Stimulated activated CD4-positive, alpha-beta T cell treated with anti-CD3 and anti-CD28 coated beads, Interleukin-1b, Interleukin-23, amount 100 ng/mL, for 4 hours (primary cell): ENCODE measurements at regions not wholly inside any gene's neighbourhood (a gene's known extent, or its start where the extent isn't known, plus 50 kb on each side); places are given as distances from the start of the nearest gene placed in this dataset.

Experiments
- DNase-seq, 2 donors: peaks; one replicate each; pipeline ENCODE4 v3.0.0-alpha.2; 2020; ENCODE audit warnings: low read depth in 2 of 2

DNA sequence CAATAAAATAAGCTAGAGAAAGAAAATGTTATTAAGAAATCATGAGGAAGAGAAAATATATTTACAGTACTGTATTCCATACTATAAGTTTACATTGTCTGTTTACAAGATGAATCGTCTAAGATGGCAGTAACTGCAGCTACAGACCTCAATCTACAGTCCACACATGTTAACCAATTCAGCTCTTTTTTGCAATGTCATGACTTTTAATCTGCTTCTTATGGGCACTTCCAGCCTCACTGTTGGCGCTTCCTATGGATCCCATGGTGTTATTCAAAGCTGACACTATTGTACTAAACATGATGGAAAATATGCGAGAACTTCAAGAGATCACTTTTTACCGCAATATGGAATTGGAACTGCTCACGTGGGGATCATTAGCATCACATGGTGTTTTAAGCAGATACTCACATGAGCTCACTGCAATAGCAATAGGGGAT, 451.5 kb upstream of the CITED2 start:
- DNase-seq: no peak

GRCh38 chr6:139824864-139825263, 450.4 kb upstream of the CITED2 start:
- no peak for DNase-seq

DNA sequence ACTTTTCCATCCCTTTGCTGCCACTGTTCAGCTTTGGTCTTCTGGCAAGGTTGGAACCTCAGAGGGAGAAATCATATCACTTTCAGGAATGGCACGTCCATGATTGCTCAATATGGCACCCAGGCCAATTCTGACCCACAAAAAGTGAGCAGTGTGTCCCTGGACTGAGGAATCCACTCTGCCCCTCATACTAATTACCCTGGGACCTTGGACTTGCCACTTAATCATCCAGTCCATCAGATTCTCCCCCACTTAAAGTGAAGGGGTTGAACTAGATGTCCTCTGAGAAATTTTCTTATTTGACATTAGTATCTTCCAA, 449.3 kb upstream of the CITED2 start:
- DNase-seq: no peak

DNA sequence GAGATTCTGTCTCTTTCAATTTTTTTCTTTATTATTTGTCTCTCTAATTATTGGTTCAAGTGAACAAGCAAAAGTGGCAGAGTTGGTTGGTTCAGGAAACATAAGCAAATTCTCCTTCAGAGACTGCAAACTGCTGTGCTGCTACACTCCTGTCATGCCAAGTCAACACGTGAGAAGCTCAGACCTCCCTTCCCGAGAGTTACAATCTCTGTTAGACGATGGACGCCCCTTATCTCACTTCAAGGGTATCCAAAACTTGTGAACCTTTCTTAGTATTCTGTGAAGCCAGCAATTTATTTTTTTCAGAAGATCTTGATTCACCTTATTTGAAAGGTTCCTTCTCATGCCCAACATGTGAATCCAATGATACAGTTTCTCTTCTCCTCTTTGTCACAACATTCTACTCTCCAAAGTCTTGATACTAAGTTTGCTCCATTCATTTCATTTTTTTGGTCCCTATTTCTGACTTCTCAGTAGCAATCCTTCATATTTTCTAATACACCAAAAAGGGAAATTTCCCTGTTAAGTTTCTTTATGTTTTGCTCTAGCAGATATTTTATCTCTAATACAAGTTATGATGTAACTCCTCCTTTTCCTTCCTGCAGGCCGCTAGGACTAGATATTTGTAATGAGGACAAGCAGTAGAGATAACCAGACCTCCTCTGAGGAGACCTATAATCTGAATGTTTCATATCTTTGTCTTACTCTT, 448.8 kb upstream of the CITED2 start:
- no peak for DNase-seq

GRCh38 chr6:139821676-139822223, 447.3 kb upstream of the CITED2 start:
- DNase-seq: no peak

GRCh38 chr6:139820210-139820609, 445.8 kb upstream of the CITED2 start:
- no peak for DNase-seq

DNA sequence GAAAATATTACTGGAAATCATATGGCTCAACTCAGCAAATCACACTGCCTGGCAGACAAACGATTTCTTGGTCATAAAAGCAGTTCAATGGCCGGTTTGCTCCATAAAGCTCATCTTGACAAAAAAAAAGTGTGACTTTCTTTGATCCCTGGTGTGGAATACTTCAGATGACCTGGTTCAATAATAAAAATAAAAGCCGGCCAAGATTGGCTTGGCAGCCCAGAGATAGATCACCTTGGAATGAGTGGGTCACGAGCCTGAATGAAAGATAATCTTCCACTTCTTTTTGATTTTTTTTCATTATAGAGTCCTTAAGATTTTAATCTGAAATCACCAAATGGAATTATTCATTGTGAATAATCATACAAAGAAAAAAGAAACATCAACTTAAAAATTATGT, 445.3 kb upstream of the CITED2 start:
- no peak for DNase-seq

DNA sequence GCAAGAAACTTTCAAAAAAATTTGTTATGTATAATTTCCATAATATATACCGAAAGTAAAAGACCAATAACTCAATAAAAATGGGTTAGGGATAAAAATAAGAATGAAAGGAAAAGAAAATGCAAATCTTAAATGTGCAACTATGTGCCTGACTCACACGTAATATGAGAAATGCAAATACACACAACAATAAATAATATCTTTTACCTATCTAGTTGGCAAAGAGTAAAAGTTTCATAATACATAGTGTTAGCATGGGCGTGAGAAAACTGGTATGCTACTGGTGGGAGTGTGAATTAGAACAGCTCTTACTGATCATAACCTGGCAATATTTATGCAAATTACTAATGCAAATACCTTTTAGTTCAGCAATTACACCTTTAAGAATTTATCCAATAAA, 438.5 kb upstream of the CITED2 start:
- no peak for DNase-seq

- DNase-seq: no peak
Measured at GRCh38 chr6:139801571-139802321, 427.3 kb upstream of the CITED2 start.

DNA sequence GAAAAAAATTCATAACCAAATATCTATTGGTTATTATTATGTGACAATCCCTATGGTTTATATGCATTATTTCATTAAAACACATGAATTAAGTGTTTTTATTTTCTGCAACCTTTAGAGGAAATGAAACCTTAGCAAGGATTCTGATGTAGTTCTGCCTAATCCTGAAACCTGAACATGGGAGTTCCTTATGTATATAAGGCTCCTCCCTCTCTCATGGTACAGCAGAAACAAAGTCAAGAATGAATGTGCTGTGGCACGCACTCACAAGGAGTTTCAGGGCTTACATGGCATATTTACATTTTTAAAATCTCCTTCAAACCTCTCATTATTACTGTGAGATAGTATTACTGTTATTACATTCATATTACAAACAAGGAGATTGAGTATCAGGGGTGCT, 426.4 kb upstream of the CITED2 start:
- no peak for DNase-seq

DNA sequence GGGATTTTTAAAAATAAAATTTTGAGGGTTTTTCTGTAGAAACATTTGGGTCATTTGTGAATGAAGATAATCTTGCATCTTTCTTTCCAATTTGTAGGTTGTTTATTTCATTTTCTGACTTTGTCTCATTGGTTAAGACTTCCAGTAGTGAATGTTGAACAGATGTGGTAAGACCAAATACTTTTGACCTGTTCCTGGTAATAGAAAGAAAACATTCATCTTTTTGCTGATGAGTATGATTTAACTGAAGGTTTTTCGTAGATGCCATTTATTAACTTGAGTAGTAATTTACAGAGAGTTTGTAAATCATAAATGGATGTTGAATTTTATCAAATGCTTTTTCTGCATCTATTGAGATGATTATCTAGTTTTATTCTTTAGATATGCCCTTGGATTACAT, 416.1 kb upstream of the CITED2 start:
- no peak for DNase-seq

DNA sequence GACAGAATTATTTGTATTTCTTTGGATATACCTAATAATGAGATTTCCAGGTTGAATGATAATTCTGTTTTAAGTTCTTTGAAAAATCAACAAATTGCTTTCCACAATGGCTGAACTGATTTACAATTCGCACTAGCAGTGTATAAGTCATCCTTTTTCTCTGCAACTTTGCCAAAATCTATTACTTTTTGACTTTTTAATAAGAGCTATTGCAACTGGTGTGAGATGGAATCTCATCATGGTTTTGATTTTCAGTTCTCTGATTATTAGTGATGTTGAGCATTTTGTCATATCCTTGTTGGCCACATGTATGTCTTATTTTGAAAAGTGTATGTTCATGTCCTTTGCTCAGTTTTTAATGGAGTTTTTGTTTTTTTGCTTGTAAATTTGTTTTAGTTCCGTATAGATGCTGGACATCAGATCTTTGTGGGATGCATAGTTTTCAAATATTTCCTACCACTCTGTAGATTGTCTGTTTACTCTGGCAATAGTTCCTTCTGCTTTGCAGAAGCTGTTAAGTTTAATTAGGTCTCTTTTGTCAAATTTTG, 409.8 kb upstream of the CITED2 start:
- DNase-seq: no peak

GRCh38 chr6:139779988-139780774, 405.7 kb upstream of the CITED2 start:
- no peak for DNase-seq

GRCh38 chr6:139778688-139779087, 404.2 kb upstream of the CITED2 start:
- DNase-seq: no peak

DNA sequence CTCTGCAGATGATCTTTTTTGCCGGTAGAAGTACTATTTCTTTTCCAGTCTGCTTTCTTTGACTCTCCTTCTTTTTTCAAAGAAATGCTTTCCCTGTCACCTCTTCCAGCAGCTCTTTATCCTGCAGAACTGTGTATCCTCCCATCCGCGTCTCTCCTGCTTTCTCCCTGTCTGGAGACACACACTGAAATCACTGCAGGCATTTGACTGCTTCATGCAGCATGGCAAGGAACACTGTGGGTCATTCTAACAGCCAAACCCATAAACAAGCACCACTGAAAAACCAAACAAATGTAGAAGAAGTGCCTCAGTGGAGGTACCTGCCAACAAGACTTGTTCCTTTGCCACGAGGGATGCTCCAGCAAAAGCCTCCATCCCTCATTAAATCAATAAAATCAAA, 403.7 kb upstream of the CITED2 start:
- no peak for DNase-seq

- no peak for DNase-seq
Measured at GRCh38 chr6:139777202-139777970, 402.9 kb upstream of the CITED2 start.

- DNase-seq: no peak
Measured at GRCh38 chr6:139776041-139776440, 401.6 kb upstream of the CITED2 start.

DNA sequence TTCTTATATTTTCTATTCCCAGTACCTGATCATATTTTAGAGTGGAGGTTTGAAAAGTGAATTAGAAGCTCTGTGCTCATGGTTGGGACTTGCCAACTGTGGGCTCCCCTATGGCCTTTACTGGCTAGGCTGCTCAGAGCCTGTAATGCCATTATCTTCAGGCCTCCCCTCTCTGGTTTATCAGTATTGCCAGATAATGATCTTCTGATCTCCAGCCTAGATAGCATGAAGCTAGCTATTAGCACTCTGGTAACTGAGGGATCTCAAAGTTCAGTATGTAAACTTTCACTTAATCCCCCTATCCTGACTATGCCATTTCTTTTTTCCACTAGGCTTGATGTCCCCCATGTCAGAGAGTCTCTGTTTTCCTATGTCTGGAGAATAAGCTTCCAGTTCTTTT, 393.7 kb upstream of the CITED2 start:
- DNase-seq: no peak

DNA sequence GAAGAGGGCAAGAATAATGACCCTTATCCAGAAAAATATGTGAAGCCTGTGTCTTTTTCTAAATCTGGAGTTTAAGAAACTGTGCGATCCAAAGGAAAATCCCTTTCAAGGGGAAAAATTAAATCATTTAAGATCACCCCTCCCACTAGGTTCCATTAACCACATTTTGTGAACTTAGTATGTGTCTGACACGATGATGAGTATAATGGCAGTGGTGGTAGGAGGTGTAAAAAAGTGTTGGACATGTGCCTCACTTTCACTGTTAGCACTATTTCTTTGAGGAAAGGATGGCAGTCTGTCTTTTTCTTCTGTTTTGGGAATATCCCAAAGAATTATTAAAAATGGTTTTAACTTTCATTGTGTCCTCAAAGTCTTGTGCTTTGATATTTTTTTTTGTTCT, 392.3 kb upstream of the CITED2 start:
- no peak for DNase-seq

DNA sequence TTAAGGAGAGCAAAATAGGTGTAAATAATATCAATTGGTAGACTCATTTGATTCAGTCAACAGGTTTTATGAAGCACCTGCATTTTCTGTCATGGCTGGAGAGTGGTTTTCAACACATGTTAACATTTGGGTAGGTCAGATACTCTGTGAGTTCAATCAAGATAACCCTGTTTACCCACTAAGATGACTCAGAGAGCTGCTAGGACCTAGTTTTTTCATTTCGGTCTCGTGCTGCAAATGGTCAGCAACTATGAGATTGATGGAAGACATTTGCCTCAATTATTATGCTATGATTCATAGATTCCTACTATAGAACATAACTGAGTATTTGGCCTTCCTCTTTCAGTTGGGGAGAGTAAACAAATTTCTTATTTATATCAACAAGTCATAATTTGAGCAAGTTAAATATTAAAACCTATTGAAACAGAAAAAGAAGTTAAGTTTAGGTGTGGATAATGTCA, 391.4 kb upstream of the CITED2 start:
- DNase-seq: no peak

DNA sequence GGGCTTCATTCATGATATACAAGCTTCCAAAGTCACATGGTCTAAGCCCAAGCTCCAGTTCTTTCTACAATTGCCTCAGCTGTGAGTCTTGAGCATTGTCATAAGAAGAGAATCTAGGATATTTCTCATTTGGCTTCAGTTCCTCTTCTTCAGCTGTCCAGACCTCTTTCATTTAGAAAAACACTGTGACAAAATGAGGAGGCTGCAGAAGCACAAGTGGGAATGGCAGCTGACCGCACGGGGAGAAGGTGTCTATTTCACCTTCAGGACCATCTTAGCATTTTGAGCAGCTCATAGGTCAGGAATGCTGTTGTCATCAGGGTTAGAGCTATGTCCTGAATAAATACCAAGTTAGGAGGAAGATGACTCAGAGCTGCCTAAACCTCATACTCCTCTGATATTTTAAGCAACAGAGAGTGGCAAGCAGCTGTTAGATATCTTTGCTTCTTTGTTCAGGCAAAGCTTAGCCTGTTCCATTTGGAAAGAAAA, 390.1 kb upstream of the CITED2 start:
- DNase-seq: no peak
